NCI-H82 treated with DMSO at 0.1 percent for 48 hours (cell line): ENCODE measurements at regions not wholly inside any gene's neighbourhood (a gene's known extent, or its start where the extent isn't known, plus 50 kb on each side); places are given as distances from the start of the nearest gene placed in this dataset.
A peak's percentile ranks its signal among the peaks of the same experiment; 100 is the strongest.

ENCODE experiments used
- DNase-seq: peaks from one replicate; lab custom pipeline; 2025; ENCODE audit not compliant: unreplicated experiment; lab: John Stamatoyannopoulos, UW

DNA sequence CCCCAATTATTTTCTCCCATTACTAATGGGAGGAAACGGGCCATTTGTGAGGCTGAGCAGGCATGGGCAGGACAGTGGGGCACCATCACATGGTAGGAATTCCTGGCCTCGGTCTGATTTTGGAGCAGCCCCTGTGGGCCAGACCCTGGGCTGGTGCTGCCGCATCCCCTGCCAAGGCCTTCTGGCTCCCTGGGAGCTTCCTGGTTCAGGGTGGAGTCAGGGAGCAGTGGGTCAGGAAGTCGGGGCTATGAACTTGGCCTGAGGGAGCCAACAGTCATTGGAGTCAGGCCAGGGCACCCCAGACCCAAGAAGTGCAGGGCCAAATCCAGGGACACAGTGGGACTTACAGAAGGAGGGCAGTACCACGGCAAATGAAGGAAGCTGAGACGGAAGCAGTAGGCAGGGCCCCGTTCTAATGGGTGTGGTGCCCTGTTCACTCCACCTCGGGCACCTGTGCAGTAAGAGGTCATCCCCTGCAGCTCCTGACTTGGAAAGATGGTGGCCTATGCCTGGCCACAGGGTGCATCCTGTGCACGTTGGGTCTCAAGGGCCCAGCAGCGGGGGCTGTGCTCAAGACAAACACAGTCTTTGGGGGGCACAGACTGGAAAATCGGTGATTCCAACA, 328.1 kb downstream of the SMAD2 start:
- no peak for DNase-seq

DNA sequence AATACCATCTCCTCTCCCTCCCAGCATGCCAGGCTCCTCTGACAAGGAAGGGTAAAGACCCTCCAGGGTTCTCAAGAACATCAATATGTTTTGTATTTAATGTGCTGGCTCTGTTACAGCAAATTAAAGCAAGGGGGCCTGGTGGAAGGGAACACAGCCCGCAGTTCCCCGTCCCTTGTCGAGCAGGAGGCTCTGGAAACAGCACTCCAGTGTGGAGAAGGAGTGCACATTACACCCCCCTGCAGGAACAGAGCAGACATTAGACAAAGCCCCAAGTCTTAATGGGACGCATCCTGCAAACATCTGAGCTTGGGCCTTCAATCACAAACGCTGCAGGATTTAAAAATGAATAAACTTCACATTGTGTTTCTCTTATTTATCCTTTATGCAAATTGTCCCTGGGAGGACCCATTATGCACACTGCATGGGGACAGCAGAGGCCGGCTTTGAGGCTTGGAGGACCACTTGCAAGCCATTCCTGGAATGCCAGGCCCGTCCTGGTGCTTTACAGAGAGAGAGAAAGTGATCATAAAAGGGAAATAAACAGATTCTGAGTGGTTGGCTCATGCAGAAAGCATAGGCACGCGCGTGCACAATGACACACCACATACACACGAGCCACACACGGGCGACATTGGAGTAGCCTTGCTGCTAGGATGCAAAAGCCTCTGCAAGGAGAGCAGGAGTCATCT, 328.7 kb downstream of the SMAD2 start:
- no peak for DNase-seq

DNA sequence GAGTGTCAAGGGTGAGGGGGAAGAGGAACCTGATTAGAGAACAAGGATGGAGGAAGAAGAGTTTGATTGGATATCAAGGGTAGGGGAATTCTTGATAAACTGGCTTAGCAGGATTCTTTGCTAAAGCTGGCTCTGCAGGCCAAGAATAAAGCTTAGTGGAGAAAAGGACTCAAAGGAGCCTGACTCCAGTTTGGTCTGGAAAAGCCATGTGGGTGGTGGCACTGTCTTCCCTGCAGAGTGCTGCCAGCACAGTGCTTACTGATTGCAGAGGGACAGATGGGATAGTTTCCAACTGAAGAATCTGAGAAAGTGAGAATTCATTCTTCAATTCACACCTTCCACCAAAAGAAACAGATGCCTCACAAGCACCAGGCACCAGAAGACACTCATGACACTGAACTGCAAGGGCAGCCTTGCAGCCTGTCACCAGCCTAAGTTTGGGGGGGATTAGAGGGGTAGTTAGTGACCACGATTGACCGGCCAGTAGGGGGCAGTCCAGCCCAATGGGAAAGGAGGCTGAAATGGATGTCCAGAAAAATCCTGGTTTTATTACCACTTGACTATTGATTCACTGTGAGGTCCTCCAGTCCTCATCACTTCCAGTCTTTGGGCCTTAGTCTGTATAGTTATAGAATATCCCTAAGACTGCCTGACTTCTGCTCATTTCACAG, 334.5 kb downstream of the SMAD2 start:
- peak; percentile 17 for DNase-seq

DNA sequence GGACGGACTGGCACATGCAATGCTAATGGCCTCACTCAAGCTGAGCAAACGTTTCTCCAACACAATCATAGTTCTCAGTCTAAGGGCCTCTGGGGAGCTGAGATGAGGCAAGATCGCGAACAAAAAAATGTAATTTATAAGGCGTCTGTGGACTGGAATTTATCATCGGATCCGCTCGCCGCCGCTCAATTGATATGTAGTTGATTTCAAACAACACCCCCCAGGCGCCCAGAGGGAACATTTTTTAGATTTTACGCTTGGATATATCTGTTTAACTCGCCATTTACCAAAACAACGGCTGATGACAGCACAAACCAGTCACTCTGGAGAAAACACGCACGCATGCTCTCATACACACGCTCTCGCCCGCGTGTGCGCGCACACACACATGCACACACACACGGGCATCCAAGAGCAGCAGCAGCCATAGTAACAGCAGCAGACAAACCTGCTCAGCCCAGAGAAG, 335.8 kb downstream of the SMAD2 start:
- DNase-seq = no peak

DNA sequence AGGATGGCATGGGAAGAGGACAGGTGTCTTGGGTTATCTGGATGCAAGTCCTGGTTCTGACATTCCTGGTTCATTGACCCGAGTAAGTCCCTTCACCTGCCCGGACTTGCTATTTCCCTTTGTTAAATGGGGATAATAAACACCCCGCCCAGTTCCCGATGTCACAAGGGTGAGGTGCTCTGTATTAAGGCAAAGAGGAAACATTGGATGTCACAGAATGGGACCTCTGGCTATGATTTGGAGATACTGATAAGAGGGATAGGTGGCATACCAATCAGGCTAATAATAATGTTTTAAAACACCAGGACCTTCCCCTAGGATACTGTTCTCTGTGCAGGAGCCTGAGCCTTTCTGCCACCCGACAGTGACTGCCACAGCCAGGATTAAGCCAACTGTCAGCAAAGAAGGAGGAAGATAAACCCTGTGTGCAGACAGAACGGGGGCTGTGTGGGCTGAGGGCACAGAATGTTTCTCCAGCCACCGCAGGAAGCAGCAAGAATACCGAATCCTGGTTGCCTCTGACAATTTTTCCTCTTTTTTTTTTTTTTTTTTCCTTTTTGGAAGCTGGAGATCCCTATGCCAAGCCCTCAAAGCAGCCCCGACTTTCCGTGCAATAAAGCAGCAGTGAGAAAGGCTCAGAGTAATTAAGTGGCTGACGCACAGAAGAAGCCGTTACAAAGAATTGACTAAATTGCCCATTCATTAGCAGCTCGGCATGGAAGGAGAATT, 336.6 kb downstream of the SMAD2 start:
- peak; percentile 7 for DNase-seq

DNA sequence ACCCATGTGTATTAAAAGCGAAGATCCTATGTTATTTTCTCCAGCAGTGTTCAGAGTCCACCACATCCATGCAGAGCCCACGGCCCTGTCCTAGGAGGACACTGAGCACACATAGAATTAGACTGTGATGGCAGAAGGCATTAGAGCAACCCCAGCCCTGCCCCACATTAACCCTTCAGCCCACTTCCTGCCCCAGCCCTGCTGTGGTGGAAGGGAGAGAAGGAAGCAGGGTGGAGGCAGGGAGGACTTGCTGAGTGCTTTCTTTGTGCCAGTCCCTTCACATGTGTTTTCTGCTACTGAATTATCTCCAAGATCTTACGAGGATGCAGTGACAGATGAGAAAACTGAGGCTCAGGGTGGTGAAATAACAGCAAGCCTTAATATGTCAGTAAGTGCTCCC, 339.0 kb downstream of the SMAD2 start:
- DNase-seq = no peak

DNA sequence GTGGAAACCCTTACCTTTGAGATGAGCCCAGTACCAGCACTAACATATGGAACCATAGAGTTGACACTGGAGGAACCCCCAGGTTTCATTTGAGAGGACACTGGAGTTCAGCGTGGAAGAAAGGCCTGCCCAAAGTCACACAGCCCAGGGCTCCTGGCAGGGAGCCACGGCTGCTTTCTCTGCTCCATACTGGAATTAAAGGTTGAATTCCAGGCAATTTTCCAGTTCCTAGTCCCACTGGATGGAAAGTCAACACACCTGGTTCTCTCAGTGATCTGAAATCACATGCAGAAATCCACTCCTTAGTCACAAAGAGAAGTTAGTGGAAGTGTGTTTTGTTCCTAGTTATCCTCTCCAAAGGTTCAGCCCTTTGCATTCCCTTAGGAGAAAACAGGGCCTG, 336.1 kb upstream of the SKOR2 start:
- DNase-seq = no peak

DNA sequence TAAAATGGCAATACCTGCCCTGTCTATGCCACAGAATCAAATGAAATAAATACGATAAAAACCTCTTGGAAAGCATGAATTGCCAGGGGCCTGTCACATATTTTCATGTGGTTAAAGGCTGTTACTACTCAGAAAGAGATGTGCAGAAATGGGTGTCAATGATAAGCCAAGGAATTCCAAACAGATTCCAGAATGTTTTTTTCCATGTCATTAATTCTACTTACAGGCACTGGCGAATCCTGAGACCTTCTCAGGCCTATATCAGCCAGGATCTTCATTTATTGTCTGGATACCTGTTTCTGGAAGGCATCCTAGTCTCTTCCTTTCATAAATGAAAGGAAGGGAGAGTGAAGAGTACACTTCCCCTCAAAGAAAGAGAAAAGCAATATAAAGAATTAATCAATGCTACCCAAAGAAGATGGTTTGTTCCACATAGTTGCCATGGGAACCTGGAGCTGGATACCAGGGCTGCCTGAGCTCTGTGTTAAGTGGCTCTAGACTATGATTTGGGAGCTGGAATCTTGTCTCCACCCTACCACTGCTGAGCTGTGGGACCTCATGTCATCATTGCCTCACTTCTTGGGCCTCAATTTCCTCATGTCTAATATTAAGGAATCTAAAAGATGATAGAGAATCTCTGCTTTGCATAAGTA, 335.1 kb upstream of the SKOR2 start:
- no peak for DNase-seq

DNA sequence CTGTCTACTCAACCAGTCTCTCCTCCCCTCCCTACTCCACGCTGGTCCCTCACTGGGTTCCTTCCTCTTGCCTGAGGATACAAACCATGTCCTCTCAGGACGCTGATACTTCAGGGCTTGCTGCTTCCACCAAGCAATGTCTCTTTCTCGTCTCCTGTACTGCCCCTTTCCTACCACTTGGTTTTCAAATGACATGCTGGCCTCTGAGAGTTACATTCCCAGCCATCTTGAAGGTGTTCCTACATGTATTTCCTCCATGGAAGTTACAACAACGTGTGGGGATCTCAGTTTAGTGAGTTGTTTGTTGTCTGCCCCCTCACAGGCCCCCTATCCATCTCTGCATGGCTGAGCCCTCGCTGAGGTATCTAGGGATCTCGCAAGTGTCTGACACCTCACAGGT, 334.5 kb upstream of the SKOR2 start:
- no peak for DNase-seq

DNA sequence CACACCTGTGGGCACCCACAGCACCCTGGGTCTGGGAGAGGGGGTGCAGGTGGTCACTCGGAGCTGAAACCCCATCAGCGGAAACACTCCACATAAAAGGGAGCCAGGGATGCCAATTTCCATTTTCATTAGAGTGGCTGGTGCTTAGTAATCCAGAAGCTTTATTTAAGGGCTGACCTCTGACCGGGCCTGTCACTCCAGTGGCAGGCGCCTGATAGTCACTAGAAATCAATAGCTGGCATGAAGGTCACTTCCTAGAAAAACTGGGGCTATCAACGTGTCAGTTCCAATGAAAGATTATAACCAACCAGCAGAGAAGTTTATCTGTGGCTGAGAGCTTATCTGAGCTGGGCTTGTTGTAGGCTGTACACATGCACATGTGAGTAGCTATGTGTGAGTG, 333.7 kb upstream of the SKOR2 start:
- no peak for DNase-seq

DNA sequence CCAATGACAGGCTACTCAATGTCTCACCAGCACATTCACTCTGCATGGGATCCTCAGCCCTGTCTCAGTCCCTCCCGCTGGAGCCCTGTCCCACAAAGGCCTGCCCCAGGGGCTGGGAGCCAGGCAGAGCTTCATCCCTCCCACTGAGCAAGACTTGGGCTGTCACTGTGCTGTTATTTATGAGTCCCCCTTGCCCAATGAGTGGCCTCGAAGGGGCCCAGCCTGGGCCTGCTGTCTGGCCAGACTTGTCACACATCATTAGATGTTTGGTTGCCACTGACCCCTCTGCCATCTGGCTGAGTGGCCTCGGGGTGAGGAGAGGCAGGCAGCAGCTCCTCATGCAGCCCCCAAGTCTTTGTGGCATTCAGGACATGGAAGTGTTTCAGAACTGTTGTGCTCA, 330.6 kb upstream of the SKOR2 start:
- no peak for DNase-seq

DNA sequence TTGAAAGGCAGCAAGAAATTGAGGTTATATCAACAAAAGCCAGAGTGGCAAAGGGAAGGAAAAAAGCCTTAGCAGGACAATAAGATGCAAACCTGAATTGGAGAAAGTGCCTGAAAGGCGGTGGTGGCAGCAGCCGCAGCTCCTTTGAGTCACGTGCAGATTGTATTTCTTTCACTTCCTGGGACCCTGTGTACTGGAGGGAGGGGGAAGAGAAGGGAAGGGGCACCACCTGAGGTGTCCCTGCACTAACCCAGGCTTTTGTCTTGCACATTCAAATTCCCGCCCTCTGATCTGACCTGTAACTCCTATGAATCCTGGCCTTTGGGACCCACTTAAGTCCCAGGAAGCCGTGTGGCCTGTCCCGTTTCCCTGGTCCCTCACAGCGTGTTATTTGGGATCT, 326.1 kb upstream of the SKOR2 start:
- DNase-seq = no peak

DNA sequence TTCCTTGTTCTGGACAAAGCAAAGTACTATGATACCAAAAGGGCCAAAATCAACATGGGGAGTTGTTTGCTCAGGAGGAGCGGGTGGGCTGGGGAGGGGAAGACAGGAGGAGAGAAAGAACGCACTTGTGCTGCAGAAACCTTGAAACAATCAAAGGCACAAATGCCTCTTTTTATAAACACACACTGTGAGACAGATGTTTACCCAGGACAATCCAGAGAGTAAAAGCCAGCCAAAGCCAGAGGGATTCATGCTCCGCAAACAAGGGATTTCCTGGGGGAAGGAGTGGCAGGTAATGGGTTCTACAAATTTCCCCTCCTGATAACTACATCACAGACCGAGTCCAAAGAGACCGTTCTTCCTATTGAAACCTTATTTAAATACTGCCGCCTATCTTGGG, 323.5 kb upstream of the SKOR2 start:
- no peak for DNase-seq

DNA sequence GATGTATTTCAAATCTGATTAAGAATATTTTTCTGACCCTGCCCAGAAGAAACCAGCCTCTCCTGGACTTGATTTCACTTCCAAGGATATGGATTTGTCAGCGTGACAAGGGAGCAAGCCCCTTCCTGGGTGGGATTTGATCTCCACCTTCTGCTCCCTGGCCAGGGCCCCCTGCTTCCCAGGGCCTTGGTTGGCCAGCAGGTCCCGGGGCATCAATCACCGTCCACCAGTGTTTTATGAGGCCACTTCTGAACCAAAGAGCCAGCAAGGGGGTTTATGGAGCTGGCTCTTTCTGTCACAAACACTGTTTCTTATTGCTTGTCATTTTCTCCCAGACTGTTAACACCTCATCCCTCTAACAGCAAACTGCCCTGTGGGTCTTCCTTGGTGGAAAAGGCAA, 320.5 kb upstream of the SKOR2 start:
- no peak for DNase-seq

DNA sequence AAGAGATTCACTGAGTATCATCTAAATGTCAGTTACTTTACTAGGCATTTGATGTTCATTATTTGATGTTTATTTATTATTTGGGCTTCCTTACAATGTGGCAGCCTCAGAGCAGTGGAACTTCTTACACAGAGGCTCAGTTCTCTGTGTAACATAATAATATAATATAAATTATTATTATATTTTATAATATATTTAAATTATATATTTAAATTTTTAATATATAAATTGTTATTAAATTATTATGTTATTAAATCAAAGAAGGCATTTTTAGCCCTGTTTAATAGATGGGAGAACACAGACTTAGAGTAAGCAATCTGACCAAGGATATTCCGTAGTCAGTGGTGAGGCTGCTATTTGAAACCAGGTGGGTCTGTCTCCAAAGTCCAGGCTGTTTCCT, 315.3 kb upstream of the SKOR2 start:
- DNase-seq = no peak

DNA sequence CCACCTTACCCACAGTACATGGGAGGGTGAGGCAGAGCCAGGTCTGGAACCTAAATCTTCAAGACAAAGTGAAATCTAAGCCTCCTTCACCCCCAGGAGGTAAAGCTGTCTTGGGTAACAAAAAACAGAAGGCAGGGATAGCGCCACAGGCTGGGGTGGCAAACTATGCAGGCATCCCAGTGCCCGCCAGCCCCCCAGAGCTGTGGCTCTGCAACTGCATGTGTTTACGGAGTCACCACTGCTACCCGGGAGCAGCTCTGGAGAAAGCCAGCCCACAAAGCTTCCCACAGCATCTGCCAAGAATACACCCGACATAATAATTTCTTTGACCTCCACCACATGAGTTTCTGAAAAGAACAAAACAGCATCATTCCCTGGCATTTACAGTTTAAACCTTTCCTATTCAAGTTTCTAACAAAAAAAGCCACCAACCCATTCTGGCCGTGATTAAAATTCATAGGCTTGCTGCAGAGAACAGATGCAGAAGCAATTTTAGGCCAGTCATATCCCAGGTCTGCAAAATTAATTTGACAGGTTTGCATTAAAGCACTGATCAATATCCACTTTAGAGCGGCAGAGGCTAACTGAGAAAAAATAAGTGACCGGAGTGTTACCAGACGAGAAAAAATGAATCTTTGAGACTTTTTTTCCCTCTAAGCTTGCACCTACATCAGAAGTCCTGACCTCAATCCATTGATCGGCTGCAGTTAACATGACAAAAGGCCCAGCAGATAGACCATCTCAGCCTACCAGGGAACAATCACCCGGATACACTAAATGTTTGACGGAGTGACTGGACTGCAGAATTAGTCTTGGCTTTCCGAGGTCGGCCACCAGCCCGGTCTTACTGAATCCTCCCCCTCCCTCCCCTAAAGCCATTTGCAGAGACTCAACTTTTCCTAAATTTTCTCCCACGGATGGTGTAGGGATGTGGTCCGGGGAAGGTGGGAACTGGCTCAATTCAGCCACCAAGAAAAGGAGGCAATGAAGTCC, 309.6 kb upstream of the SKOR2 start:
- DNase-seq = no peak

DNA sequence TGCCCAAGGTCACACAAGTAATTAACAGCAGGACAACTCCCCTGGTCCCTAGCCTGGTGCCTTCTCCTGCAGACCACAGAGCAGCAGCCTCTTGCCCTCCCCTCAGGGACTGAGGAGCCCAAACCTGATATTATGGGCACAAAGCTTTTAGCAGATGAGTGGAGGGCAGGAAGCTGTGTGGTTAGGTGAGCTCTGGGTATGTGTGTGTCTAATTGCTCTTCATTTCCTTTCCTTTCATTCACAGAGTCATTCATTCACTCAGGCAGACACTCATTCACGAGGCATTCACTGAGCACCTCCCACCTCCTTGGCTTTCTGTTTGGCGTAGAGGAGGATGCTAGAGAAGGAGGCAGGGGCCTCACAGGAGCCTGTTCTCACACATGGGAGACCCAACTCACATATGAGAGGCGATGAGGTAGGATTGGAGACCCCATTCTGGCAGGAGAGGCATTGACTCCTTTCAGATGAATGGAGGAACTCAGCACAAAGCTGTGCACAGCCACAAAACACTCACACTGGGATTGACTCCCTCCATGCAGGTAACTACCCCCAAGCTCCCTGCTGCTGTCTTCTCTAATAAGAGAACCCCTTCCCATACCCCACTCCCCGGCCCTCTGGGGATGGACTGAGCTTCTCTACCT, 306.8 kb upstream of the SKOR2 start:
- no peak for DNase-seq

DNA sequence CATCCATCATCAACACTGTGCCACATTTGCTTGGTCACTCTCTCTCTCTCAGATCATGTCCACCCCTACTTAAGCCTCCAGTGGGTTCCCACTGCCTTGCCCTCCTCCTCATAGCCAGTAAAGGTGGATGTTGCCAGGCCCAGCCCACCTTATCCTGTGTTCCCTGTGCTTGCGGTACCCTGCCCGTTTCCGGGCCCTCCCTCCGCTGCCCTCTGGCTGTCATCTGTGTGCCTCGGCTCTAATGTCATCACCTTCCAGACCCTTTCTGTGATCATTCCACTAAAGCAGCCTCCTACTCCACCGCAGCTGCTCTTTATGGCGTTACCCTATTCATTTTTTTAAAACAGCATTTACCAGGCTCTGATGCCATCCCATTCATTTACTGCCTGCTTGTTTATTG, 305.7 kb upstream of the SKOR2 start:
- DNase-seq = no peak

DNA sequence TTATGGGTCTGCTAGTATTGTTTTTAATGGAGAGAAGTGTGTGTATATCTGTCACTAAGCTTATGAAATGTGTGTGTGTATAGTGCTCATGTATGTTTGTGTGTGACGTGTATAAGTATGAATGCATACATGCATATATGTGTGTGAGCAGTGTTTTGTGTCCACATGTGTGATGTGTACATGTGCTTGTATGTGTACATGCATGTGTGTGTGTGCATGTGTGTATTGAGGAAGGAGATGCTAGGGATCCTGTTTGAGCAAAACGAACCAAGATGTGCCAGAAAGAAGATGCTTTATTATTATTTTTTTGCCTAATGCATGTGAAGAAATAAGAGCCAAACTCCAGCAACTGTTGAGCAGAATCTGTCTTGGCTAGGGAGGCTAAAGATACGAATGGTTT, 301.3 kb upstream of the SKOR2 start:
- DNase-seq = no peak

DNA sequence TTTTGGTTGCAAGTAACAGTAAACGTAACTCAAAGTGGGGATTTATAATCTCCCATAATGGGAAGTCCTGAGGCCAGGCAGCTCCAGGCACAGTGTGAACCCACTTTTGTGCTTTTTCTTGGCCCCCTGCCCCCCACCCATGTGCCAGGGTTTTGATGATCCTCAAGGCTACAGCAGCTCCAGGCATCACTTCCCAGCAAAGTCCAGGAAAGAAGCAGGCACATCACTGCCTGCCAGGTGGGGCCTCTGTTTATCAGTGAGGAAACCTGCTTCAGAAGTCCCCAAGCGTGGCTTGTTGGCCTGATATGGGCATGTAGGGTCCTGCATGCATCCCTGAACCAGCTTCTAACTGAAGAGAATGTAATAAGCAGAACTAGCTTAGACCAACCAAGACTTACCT, 299.2 kb upstream of the SKOR2 start:
- DNase-seq = no peak
